Lower lobe of right lung (tissue), 2 donors: ENCODE measurements at regions not wholly inside any gene's neighbourhood (a gene's known extent, or its start where the extent isn't known, plus 50 kb on each side); places are given as distances from the start of the nearest gene placed in this dataset.

ENCODE experiments used
- ATAC-seq, 2 donors: fragments of 200-7000 bp; cut with Tn5 transposase; one replicate each; pipeline ENCODE4 v1.9.1; 2020 to 2022; ENCODE audit warnings: mild to moderate bottlenecking in 2 of 2, moderate library complexity in 2 of 2
- DNase-seq: peaks from one replicate; pipeline ENCODE4 v3.0.0-alpha.2; 2020
- H3K27ac ChIP-seq: fragments of 200-600 bp; one replicate; pipeline ENCODE4 v1.8.0; 2022
- H3K27me3 ChIP-seq: fragments of 200-600 bp; one replicate; pipeline ENCODE4 v1.8.0; 2022; ENCODE audit warnings: low read depth
- H3K36me3 ChIP-seq: fragments of 200-600 bp; one replicate; pipeline ENCODE4 v1.8.0; 2022; ENCODE audit warnings: mild to moderate bottlenecking
- H3K4me1 ChIP-seq: fragments of 200-600 bp; one replicate; pipeline ENCODE4 v1.8.0; 2022
- H3K4me3 ChIP-seq: fragments of 200-600 bp; one replicate; pipeline ENCODE4 v1.8.0; 2022; ENCODE audit warnings: mild to moderate bottlenecking
- H3K9me3 ChIP-seq: fragments of 200-600 bp; one replicate; pipeline ENCODE4 v1.8.0; 2022
- CTCF ChIP-seq: fragments of 200-600 bp; IDR thresholded peaks from one replicate; pipeline ENCODE4 v1.8.0; 2022; ENCODE audit warnings: antibody characterized with exemption, mild to moderate bottlenecking
- intact Hi-C: fragments of 100-400 bp; cut with DNase I; formaldehyde crosslinking; loops from one replicate; pipeline ENCODE4 v1.11.0; 2022
- donor health status: DM: no; HTN: yes; CAD: no; lungs with severe emphysema.

GRCh38 chr5:3161672-3162071 lies 410.2 kb upstream of the IRX2 start:
- no peaks in the 10 kb centered on the region for H3K36me3 ChIP-seq
- ATAC-seq: no peak
- no peaks in the 10 kb centered on the region for H3K27me3 ChIP-seq
- TF ChIP-seq CTCF: no peak
- H3K27ac ChIP-seq: no peak overlapping the region
- intact Hi-C loops: no loop called here
- H3K9me3 ChIP-seq: peaks cover 3% of the 10 kb centered on the region
- no peak for DNase-seq
- no peaks in the 10 kb centered on the region for H3K4me1 ChIP-seq
- H3K4me3 ChIP-seq: no peak overlapping the region

- ATAC-seq: no peak
These were observed 405.7 kb upstream of the IRX2 start for GRCh38 chr5:3157214-3157613.

GRCh38 chr5:3155717-3156116 lies 404.2 kb upstream of the IRX2 start:
- intact Hi-C loops: no loop called here
- no peak overlapping the region for H3K4me3 ChIP-seq
- H3K4me1 ChIP-seq: no peaks in the 10 kb centered on the region
- no peaks in the 10 kb centered on the region for H3K27me3 ChIP-seq
- DNase-seq: no peak
- no peak for TF ChIP-seq CTCF
- ATAC-seq: no peak
- no peak overlapping the region for H3K27ac ChIP-seq
- no peaks in the 10 kb centered on the region for H3K9me3 ChIP-seq
- H3K36me3 ChIP-seq: no peaks in the 10 kb centered on the region

More at GRCh38 chr5:3157214-3157613, 405.7 kb upstream of the IRX2 start:
- Histone ChIP-seq H3K36me3 (no peaks in the 10 kb centered on the region), H3K4me3 (no peak overlapping the region), H3K9me3 (no peaks in the 10 kb centered on the region), H3K4me1 (no peaks in the 10 kb centered on the region), H3K27ac (no peak overlapping the region), H3K27me3 (no peaks in the 10 kb centered on the region)
- intact Hi-C loops: no loop called here
- TF ChIP-seq CTCF: no peak
- no peak for DNase-seq

- no peaks in the 10 kb centered on the region for H3K36me3 ChIP-seq
- no peak for ATAC-seq
- H3K27ac ChIP-seq: no peak overlapping the region
- H3K9me3 ChIP-seq: no peaks in the 10 kb centered on the region
- H3K4me3 ChIP-seq: no peak overlapping the region
- TF ChIP-seq CTCF: no peak
- intact Hi-C loops: no loop called here
- H3K4me1 ChIP-seq: no peaks in the 10 kb centered on the region
- no peak for DNase-seq
- no peaks in the 10 kb centered on the region for H3K27me3 ChIP-seq
These were observed 403.6 kb upstream of the IRX2 start for GRCh38 chr5:3155046-3155445.

- TF ChIP-seq CTCF: no peak
These were observed 402.4 kb upstream of the IRX2 start for GRCh38 chr5:3153906-3154305.

More at GRCh38 chr5:3153906-3154305, 402.4 kb upstream of the IRX2 start:
- Histone ChIP-seq H3K36me3 (no peaks in the 10 kb centered on the region), H3K9me3 (no peaks in the 10 kb centered on the region), H3K4me1 (no peaks in the 10 kb centered on the region), H3K4me3 (no peak overlapping the region), H3K27ac (no peak overlapping the region), H3K27me3 (no peaks in the 10 kb centered on the region)
- intact Hi-C loops: no loop called here
- DNase-seq: no peak
- ATAC-seq: no peak
